ENCODE measurements at regions not wholly inside any gene's neighbourhood (a gene's known extent, or its start where the extent isn't known, plus 50 kb on each side); places are given as distances from the start of the nearest gene placed in this dataset.

- no peak for TF ChIP-seq CTCF (IDR thresholded peaks at IDR 0.05)
- ATAC-seq (ENCODE audit: low FRiP score) (no peak), DNase-seq (ENCODE audit: low spot score) (no peak)
Measured at GRCh38 chr6:82072121-82072521, 175.4 kb downstream of the IBTK start.

- no peak for TF ChIP-seq CTCF (IDR thresholded peaks at IDR 0.05)
- ATAC-seq (ENCODE audit: low FRiP score), result no peak
- DNase-seq (ENCODE audit: low spot score), result no peak
Measured at GRCh38 chr6:82068721-82069120, 178.8 kb downstream of the IBTK start.

GRCh38 chr6:82066991-82067411 is 180.5 kb downstream of the IBTK start:
- no peak for TF ChIP-seq CTCF (IDR thresholded peaks at IDR 0.05)
- no peak for DNase-seq (ENCODE audit: low spot score)
- ATAC-seq (ENCODE audit: low FRiP score), result no peak

GRCh38 chr6:82066196-82066595 is 181.3 kb downstream of the IBTK start:
- ATAC-seq (ENCODE audit: low FRiP score) (no peak), DNase-seq (ENCODE audit: low spot score) (no peak)
- no peak for TF ChIP-seq CTCF (IDR thresholded peaks at IDR 0.05)

GRCh38 chr6:82063574-82063973 is 184.0 kb downstream of the IBTK start:
- DNase-seq (ENCODE audit: low spot score) (no peak), ATAC-seq (ENCODE audit: low FRiP score) (no peak)
- TF ChIP-seq CTCF (IDR thresholded peaks at IDR 0.05), result no peak

- no peak for DNase-seq (ENCODE audit: low spot score)
- no peak for ATAC-seq (ENCODE audit: low FRiP score)
- no peak for TF ChIP-seq CTCF (IDR thresholded peaks at IDR 0.05)
Measured at GRCh38 chr6:82062219-82062618, 185.3 kb downstream of the IBTK start.

- no peak for TF ChIP-seq CTCF (IDR thresholded peaks at IDR 0.05)
- ATAC-seq (ENCODE audit: low FRiP score), result no peak
- DNase-seq (ENCODE audit: low spot score), result no peak
Measured at GRCh38 chr6:82057846-82058554, 189.5 kb downstream of the IBTK start.
